T-helper 9 cell (primary cell): ENCODE measurements at regions not wholly inside any gene's neighbourhood (a gene's known extent, or its start where the extent isn't known, plus 50 kb on each side); places are given as distances from the start of the nearest gene placed in this dataset.
A peak's percentile ranks its signal among the peaks of the same experiment; 100 is the strongest.

ENCODE experiments used
- DNase-seq: peaks from one replicate; pipeline ENCODE4 v3.0.0-alpha.2; 2020

DNA sequence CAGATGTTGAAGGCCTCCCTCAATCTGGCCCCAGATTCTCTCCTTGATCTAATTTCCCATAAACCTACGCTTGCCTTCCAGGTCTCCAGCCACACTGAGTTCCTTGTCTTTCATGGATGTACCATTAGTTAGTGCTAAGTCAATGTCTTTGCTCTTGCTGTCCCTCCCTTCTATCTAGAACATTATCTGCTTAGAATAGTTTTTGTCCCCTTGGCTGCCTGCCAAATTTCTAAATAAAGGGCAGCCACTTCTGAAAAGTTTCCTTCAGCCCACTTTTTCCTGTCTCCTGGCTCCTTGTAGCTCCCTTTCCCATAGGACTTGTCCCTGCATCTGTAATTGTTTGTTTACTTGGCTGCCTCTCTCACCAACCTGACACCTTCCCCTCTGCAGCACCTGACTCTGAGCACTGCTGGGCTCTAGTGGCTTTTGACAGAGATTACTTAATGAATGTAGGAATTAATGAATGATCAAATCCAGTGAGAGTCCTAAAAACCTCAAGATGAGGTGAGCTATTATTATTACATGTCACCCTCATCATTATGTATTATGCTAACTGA is 58.3 kb downstream of the CXCL12 start:
- DNase-seq = no peak

DNA sequence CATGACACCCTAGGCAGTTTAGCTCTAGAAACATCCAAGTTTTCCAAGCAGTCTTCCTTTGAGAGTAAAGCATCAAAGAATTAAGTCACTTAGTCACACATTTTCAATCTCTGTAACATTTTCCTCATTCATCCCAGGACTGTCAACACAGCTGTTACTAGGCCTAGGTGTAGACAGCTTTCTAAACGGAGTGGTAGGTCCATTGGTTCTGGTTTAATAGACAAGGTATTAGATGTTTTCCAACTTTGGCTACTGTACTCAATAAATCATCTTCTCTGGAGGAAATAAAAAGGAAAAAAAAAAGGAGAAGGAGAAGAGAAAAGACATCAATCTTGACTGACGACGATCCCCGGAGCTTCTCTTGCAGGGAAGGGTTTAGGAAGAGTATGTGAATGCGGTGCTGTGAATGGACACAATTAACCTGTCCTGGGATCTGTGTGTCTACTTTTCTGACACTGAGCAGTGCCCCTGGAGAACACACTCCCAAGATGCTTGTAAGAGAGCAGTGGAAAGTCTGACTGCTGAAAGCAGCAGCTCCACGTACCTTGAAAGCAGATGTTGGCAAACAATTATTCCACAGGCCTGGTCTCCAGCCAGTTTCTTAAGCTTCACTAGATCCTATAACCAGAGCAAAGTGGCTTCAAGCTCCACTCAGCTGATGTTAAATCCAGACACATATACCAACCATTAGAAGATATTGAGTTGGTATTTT is 59.1 kb downstream of the CXCL12 start:
- no peak for DNase-seq

DNA sequence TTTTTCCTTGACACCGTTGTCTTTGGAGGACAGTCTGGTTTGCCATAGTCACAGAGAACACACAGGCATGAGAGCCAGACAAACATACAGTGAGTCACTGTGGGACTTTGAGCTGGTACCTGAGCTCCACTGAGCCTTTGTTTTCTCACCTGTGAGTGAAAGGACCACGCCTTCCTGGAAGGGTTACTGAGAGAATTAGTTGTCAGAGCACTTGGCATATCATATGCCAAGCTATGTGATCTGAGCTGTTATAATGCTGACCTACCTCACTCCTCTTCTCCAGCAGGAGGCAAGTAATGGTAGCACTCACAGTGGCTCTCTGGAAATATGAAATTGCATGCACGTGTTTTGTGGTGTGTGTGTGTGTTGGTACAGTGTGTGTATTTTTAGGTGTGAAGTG is 59.7 kb downstream of the CXCL12 start:
- DNase-seq = no peak

DNA sequence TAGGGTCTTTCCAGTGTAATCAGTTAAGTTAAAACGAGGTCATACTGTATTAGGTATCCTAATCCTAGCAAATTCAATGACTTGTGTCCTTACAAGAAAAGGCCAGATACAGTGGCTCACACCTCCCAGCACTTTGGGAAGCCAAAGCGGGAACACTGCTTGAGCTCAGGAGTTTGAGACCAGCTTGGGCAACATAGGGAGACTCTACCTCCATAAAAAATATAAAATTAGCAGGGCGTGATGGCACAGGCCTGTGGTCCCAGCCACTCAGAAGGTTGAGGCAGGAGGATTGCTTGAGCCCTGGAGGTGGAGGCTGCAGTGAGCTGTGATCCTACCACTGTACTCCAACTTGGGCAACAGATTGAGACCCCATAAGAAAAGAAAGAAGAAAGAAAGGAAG is 61.1 kb downstream of the CXCL12 start:
- DNase-seq = no peak

DNA sequence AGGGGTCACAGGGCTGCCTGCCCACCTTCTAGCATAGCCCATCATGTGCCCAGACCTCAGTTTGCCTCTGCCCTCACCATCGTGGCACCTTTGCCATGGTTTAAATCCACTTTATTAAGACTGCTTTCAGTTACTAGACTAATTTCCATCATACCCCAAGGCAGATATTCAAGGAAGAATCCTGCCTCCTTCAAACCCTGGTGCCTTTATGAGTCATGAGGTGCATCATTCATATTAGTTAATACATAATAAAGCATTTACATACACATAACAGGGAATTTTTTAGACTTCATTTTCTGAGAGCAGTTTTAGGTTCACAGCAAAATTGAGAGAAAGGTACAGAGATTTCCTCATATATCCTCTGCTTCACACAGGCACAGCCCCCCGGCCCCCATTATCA is 62.8 kb downstream of the CXCL12 start:
- DNase-seq = no peak

DNA sequence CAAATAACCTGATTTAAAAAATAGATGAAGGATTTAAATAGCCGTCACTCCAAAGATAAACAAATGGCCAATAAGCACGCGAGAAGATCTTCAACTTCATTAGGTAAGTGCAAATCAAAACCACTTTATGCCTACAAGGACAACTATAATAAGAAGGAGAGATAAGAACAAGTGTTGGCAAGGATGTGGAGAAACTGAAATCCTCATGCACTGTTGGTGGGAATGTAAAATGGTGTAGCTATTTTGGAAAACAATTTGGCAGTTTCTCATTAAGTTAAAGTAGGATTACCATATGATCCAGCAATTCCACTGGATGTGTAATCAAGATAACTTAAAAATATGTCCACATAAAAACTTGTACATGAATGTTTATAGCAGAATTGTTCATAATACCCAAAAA is 64.1 kb downstream of the CXCL12 start:
- DNase-seq = no peak

DNA sequence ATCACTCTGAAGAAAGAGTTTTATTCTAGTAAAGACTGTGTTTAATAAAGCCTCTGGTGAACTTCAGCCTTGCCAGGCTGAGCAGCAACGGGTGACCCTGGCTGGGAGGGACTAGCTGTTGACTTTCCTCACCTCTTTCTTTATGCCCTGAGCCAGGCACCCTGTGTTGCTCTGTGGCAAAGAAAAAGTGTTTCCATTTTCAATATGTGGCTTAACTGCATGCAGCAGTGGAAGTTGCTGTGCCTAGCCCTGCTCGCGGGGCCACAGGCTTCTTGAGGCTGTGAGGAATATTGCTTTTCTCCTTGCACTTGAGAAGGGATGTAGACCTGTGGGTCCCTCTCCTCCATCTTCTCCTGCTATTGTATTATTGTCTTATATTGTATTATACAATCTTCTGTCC is 67.0 kb downstream of the CXCL12 start:
- no peak for DNase-seq

DNA sequence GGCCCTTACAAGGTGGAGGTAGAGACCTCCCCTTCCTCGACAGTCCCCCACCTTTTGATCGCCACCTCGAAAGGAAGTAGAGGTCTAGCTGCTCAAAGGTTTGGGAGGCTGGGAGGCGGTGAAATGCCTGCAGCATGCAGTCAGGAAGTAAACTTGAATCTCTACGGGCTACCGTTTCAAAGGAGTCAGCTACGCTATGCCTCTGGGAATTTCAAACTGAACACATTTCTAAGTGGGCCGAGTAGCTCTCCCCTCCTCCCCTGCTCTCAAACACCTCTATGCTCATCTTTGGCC is 68.0 kb downstream of the CXCL12 start:
- no peak for DNase-seq

DNA sequence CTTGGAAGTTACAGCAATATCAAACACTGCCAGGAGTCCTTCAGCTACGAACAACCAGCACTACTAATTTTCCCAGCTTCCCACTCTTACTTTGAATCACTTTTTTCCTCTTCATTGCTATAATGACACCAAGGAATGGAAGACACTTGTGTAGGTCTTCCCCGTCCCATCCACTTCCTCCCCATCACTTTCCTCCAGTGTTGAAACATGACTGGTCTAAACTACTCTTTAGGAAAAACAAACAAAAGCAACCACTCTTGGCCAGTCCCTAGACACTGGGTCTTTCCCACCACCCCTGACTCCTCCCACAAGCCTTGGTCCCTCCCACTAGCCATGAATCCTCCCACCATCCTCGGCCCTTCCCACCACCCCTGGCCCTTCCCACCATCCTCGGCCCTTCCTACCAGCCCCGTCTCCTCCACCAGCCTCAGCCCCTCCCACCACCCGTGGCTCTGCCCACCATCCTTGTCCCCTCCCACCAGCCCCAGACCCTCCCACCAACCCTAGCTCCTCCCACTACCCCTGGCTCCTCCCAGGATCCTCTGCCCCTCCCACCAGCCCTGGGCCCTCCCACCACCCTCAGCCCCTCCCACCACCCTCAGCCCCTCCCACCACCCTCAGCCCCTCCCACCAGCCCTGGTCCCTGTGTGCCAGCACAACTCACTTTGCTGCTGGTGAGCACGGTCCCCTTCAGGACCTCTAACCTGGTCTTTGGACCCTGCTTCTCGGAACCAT is 68.5 kb downstream of the CXCL12 start:
- peak; percentile 18 for DNase-seq

DNA sequence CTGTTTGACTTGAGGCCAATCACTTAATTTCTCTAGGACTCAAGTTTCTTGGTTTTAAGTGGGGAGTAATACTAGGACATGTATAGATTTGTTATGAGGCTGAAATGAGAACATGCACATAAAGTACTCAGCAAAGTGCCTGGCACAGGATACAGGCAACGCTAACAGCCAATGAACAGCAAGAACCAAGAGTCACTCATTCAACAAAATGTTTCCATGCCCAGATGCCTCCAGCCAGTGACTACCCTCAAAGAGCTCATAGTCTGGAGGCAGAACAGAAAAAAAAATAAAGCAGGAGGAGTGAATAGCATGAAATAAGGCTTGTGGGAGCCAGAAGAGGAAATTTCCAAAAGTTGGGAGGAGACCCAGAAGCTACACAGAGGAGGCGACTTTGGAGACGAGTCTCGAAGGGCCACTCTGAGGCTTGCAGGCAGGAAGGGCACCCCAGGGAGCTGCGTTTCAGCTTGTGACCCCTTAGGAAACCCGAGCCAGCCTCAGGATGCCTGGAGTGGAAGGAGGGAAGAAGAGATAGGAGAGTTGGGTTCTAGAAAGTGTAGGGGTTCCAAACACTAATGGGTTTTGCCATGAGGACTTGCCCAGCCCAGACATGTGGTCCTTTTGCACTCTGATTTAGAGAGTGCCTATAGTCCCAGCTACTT is 70.0 kb downstream of the CXCL12 start:
- DNase-seq = no peak

DNA sequence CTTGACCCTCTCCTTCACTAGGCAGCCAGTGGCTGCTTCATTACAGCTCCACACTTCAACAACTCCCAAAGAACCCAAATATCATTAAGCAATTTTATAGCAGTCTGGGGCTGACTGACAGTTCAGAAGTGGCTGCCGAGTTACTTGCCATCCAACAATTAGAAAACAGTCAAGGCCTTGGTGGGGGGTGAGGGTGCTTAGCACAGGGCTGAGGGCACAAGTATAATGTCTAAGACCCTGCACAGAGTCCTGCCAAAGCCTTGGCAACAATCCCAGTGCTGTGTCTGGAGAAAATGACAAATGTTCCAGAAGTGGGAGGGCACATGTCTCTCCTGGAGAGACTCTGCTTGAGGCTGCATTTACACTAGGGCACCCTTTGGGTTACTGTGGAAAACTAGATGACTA is 71.1 kb downstream of the CXCL12 start:
- DNase-seq = no peak

DNA sequence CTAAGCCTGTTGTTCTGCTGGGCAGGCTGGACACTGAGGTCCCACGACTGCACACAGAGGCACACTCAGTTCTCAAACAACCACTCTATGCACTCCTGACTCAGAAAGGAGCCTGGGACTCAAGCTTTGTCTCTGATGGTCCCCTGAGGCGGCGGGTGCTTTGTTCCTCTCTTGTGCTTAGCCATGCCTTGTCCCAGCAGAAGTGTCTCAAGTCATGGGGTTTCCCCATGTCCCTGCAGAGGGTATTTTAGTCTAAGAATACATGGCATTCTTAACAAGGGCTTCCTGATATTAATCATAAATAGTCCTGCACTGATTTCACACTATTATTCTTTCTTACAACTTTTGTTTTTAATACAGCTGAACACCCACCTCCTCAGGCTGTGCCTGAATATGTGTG is 72.5 kb downstream of the CXCL12 start:
- DNase-seq = no peak

DNA sequence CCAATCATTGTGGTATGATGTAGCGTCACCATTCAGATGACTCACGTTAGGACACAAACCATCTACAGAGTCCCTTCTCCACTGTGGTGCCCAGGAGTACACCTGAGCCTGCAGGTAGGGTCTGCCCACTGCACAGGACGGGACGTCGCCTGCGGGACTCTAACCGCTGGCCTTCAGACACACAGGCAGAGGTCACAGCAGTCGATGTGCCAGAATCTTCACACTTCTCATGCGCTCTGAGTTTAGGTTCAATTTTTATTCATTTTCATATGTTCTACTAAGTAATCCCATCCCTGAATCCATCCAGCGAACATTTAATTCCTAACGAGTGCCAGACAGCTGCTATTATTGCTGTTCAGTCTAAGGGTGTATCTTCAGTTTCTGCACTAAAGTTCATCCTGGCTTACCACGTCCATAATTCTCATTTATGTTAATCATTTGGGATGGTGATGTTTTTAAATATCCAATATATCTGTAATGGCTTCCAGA is 73.3 kb downstream of the CXCL12 start:
- no peak for DNase-seq

DNA sequence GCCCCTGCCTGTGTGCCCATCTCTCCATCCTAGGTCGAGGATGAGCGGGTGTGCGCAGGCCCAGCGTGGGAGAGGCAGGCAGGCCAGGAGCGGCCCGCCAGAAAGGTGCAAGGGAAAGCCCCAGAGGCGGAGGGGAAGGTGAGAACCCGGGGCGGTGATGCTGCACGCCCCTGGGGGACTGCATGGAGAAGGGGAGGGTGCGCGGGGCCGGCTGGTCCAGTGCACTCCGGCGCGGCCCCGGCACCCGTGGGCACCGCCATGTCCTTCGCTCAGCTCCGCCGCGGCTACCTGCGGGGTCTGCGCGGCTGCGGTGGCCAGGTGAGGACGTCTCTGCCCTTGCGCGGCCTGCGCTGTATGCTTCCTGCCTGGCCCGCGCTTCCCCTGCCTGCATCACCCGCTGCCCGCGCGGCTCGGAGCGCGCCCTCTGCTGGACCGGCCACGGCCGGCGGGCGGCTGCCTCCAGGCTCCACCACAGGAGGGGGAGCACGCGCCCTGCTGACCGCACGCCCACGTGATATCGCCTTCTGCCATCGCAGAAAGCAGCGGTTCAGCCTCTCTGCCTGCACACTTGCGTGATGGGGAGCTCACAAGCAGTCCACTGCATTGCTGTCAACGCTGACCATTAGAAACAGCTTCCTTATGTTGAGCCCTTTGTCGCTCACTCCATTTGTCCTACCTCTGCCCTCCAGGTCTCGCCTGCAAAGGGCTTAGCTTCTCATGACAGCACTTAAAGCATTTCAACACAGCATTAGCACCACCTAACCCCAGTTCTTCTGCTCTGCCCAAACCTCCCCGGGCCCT is 73.9 kb downstream of the CXCL12 start:
- DNase-seq = peak; percentile 40

DNA sequence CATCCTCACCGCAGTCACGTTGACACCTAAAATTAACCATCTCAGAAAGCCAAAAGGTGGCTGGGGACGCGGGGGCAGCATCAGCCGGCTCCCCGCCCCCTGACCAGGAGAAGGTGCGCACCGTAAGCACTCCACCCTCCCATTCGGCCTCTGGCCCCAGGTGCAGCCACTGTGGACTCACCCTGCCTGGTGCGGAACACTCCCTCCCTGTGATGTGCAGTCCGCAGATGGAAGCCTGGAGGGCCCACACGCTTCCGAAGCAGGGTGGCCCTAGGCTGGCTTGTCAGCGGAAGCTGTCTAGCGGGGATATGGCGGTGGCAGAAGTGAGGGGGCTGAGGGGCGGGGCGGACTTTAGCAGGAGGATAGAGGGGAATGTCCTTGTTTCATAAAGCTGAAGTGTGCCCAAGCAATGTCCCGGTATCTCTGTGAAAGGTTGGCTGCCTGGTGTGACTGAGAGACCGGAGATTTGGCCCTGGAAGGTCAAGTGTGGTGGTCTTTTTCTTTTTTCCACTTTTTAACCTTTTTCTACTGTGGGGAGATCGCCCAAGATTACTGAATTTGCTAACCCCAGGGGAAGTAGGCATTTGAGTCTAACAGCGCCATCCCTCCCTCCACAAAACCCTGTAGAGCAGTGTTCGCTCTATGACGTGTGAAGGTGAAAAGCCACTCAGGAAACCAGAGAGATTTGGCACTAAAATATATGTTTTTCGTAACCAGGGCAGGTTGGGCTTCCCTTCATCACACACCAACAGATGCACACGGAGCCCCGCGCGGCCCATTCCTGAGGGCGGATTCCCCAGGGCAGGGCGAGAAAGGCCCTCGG is 74.7 kb downstream of the CXCL12 start:
- DNase-seq = no peak

DNA sequence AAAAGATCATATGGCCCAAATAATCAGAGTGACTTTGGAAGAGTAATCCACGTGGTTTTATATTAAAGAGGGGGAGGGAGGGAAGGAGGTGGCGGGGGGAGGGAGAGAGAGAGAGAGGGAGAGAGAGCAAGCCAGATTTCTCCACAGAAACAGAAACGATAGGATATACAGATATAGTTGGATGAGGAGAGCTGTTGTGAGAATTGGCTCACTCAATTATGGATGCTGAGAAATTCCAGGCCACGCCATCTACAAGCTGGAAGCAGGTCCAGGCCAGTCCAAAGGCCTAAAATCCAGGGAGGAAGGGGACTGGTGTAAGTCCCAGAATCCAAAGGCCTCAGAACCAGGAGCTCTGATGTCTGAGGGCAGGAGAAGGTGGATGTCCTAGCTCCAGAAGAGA is 75.5 kb downstream of the CXCL12 start:
- no peak for DNase-seq

DNA sequence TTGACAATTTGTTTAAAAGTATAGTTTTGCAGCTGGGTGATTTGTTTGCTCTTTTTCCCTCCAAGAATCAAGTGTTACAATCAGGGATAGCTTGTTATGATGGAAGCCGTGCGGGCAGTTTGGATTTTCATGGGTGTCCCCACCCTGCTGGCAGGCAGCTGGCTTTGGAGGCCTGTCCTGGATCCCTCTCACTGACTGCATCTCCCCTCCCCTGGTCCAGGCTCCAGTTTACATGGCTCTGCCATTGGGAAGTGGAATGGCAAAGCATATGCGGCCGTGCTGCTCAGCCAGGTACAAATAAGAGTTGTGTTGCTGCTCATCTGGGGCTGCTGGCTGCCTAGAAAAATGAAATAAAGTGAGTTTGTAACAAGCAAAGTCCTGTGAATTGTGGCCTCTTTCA is 76.0 kb downstream of the CXCL12 start:
- DNase-seq = no peak

DNA sequence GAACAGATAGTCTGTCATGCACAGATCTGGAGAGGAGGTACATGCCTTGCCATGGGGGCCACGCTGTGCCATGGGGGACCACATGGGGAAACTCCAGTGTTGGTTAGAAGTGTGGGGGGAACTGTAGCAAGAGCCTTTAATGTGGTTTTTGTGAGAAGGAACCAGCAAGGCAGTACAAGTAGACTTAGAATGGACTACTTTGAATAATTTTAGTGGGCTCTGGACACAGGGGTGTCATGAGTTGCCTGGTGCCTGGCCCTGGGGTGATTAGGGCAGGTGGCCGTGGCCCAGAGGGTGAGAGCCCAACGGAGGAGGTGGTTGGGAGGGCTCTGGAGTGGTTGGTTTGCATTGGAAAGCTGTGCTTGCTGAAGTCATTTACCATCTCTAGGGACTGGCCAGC is 77.2 kb downstream of the CXCL12 start:
- no peak for DNase-seq

DNA sequence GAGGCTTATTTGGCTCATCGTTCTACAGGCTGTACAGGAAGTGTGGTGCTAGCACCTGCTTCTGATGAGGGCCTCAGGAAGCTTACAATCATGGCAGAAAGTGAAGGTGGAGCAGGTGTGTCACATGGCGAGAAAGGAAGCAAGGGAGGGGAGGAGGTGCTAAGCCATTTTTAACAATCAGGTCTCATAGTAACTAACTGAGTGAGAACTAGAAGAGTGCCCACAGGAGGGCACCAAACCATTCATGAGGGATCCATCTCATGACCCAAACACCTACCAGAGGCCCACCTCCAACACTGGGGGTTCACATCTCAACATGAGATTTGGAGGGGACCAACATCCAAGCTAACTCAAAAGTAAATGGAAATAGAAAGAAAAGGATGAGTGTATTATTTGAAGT is 78.1 kb downstream of the CXCL12 start:
- DNase-seq = no peak

DNA sequence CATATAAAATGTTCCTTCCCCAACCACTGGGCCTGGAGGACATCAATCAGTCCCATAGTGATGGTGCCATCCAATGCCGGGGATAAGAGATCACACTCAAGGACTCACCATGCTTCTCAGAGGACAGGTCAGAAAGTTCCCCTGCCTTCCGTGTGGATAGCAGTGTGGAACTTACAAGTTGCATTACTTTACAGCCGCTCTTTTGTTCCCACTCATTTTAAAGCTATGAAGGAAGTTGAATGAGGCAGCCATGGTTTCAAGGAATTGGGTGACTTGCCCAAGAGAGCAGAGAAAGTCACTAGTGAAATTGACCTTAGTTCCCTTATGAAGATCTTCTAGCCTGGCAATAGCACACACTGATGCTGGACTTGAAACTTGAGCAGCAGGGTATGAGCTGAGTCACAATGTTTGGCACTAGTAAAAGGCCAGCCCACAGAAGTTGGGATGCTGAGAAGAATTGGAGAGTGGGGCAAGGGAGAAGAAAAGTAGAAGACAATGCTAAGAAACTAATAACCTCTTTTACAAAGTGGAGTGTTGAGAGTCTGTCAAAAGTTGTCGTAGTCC is 78.7 kb downstream of the CXCL12 start:
- no peak for DNase-seq

DNA sequence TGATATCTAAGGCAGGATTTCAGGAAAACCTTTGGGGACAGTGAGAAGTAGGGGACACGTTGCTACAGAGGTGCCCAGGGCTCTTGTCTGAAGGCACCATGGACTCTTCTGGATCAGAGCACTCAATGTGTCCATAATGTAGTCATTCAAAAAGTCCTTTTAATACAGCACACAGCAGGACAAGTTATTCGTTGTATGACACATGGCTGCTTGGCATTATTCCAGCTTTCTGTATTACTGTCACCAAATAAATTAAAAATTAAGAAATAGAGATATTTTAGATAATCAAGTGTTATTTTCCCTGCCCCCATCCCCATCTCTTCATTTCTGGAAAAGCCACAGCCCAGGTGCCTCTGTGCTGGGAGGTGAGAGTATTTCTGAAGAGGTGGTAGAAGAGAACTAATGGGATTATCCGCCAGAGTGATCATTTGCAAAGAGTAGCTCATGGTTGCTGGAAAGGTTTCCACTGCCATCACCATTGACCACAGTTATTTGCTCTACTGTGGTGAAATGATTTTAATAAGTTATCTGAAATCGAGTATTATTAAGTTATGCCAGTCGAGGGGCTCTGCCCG is 83.0 kb downstream of the CXCL12 start:
- no peak for DNase-seq
